Prostate gland (tissue), 2 donors: ENCODE measurements at regions not wholly inside any gene's neighbourhood (a gene's known extent, or its start where the extent isn't known, plus 50 kb on each side); places are given as distances from the start of the nearest gene placed in this dataset.

Experiments used
- POLR2A ChIP-seq: fragments of 450-650 bp; IDR thresholded peaks from one replicate; pipeline ENCODE4 v1.6.1; 2016; ENCODE audit warnings: antibody characterized with exemption, mild to moderate bottlenecking
- POLR2AphosphoS5 ChIP-seq: sonication (generic); formaldehyde crosslinking; IDR thresholded peaks from one replicate; pipeline ENCODE4 v1.6.1; 2017; ENCODE audit warnings: antibody characterized with exemption
- TF ChIP-seq, protein P1 (sequence below), 4 experiments: fragments of 200-600 bp in 2 of 4; fragments of 450-650 bp in 2 of 4; sonication (generic) in 2 of 4; IDR thresholded peaks; 1 replicate in 3 of 4; 2 replicates in 1 of 4; pipeline ENCODE4 v1.5.1; 2016 to 2019; ENCODE audit warnings: antibody characterized with exemption in 4 of 4, mild to moderate bottlenecking in 2 of 4, moderate library complexity in 2 of 4

DNA sequence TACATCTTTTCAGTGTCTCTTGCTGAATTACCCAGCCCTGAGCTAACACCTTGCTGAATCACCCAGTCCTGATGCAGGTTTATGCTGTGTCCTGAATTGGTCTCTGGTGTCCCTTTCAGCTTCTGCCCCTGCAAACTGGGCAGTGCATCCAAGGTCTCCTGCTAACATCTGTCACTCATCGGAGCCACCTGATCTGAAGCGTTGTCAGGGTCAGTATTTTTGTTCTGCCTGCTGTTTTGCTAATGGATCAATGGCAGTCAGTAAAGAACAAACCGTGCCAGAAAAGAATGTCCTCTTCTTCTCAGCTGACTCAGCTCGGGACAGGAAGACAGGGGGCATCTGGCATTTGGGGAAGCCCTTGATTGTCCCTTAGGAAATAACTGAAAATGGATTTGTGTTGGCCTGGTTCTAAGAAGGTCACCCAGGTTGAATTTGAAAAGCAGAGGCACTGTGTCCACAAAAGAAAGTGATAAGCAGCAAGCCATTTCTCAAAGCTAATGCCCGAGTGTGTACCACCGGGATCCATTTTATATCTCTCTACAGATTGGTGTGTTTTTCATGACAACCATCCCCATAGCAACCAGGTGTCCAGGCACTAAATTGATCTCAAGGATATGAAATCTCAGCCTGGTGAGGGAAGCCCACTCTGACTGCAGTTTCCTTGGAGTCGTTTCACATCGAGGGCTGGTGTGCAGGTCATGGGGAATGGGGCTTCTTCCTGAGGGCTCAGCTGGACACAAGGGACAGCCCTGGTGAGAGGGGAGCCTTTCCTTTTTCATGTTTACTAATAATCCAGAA lies 109.7 kb upstream of the IRF2BP2 start:
- TF ChIP-seq, protein P1, sequence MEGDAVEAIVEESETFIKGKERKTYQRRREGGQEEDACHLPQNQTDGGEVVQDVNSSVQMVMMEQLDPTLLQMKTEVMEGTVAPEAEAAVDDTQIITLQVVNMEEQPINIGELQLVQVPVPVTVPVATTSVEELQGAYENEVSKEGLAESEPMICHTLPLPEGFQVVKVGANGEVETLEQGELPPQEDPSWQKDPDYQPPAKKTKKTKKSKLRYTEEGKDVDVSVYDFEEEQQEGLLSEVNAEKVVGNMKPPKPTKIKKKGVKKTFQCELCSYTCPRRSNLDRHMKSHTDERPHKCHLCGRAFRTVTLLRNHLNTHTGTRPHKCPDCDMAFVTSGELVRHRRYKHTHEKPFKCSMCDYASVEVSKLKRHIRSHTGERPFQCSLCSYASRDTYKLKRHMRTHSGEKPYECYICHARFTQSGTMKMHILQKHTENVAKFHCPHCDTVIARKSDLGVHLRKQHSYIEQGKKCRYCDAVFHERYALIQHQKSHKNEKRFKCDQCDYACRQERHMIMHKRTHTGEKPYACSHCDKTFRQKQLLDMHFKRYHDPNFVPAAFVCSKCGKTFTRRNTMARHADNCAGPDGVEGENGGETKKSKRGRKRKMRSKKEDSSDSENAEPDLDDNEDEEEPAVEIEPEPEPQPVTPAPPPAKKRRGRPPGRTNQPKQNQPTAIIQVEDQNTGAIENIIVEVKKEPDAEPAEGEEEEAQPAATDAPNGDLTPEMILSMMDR (IDR thresholded peaks at IDR 0.05) = no peak
- TF ChIP-seq POLR2AphosphoS5 = no peak
- TF ChIP-seq POLR2A = no peak
